Mesodermal cell (in vitro differentiated cells): ENCODE measurements at regions not wholly inside any gene's neighbourhood (a gene's known extent, or its start where the extent isn't known, plus 50 kb on each side); places are given as distances from the start of the nearest gene placed in this dataset.

Experiments used
- H3K27ac ChIP-seq: 2 replicates; pipeline ENCODE4 v1.7.0; 2013; ENCODE audit warnings: mild to moderate bottlenecking, low read depth, low read length, moderate library complexity; ENCODE audit not compliant: severe bottlenecking
- H3K36me3 ChIP-seq: 2 replicates; pipeline ENCODE4 v1.7.1; 2013; ENCODE audit warnings: mild to moderate bottlenecking, low read length, moderate library complexity; ENCODE audit not compliant: control insufficient read depth, insufficient read depth
- H3K4me1 ChIP-seq: one replicate; pipeline ENCODE4 v1.7.1; 2013; ENCODE audit warnings: mild to moderate bottlenecking, low read length; ENCODE audit not compliant: insufficient read depth, control insufficient read depth, poor library complexity, severe bottlenecking
- H3K4me3 ChIP-seq: 2 replicates; pipeline ENCODE4 v1.7.0; 2013; ENCODE audit warnings: low read length, control low read depth, mild to moderate bottlenecking; ENCODE audit not compliant: insufficient read depth, poor library complexity, severe bottlenecking; ENCODE audit errors: extremely low read depth
- H3K9me3 ChIP-seq: 2 replicates; pipeline ENCODE4 v1.7.1; 2013; ENCODE audit warnings: mild to moderate bottlenecking, low read length, moderate library complexity; ENCODE audit not compliant: control insufficient read depth
- WGBS, 2 experiments: methylation state at CpG; one replicate each; pipeline ENCODE4 v1.1.5; 2013; ENCODE audit warnings: missing lambda C conversion rate in 2 of 2; ENCODE audit not compliant: insufficient coverage in 2 of 2; 5-methylcytosine and 5-hydroxymethylcytosine counted together

DNA sequence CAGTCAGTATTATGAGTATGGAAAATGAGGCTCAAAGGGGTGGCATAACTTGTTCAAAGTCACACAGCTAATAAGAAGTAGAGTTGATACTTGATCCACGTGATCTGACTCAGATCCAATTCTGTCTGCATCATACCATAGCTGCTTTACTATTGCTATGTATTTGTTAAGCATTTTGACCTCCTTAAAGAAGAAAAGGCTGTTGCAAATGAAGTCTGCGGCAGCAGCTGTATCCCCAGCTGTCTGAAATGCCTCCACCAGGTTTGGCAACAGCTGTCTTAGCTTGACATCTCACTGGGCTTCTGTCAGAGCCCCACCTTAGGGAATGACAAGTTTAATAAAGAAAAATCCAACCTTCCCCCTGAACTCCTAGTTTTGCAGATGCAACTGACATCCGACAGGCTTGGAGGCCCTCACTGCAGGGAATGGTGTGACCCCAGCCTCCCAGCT lies 75.6 kb upstream of the SLC44A1 start:
- 71 to 76% methylated on average over 1 to 2 of the region's 3 CpGs for WGBS, 2 experiments
- H3K4me1 ChIP-seq = no peaks in the 10 kb centered on the region
- no peak overlapping the region for H3K27ac ChIP-seq
- H3K9me3 ChIP-seq = no peaks in the 10 kb centered on the region
- H3K36me3 ChIP-seq = no peaks in the 10 kb centered on the region
- H3K4me3 ChIP-seq = no peak overlapping the region

- Histone ChIP-seq H3K27ac (no peak overlapping the region), H3K4me3 (no peak overlapping the region), H3K9me3 (no peaks in the 10 kb centered on the region), H3K36me3 (no peaks in the 10 kb centered on the region), H3K4me1 (no peaks in the 10 kb centered on the region)
- 76 to 100% methylated on average over 1 of the region's 1 CpG for WGBS, 2 experiments
Observed at GRCh38 chr9:105171076-105171475, 73.4 kb upstream of the SLC44A1 start.

- H3K36me3 ChIP-seq = no peaks in the 10 kb centered on the region
- H3K27ac ChIP-seq = no peak overlapping the region
- no peaks in the 10 kb centered on the region for H3K4me1 ChIP-seq
- H3K4me3 ChIP-seq = no peak overlapping the region
- H3K9me3 ChIP-seq = no peaks in the 10 kb centered on the region
- WGBS, 2 experiments = 57 to 64% methylated on average over 3 of the region's 3 CpGs
Observed at GRCh38 chr9:105171589-105171988, 72.9 kb upstream of the SLC44A1 start.

DNA sequence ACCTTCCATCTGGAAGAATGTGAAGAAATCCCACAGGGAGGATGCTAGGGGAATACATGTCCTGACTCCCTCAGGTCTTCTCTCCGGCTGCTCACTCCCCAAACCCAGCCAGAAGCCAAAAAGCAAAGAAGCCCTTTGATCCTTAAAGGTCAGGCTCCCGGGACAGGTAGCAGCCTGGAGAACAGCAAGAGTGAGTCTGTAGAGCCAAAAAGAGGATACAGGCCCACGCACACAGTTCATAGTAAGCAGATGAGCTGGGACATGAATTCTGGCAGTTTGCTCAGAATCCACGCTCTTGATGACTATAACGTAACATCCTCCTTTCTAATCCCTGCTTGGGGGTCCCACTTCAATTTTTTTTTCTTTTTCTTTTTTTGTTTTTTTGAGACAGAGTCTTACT lies 72.0 kb upstream of the SLC44A1 start:
- WGBS, 2 experiments = 40 to 83% methylated on average over 3 of the region's 5 CpGs
- H3K27ac ChIP-seq = no peak overlapping the region
- H3K36me3 ChIP-seq = no peaks in the 10 kb centered on the region
- H3K4me1 ChIP-seq = no peaks in the 10 kb centered on the region
- no peak overlapping the region for H3K4me3 ChIP-seq
- no peaks in the 10 kb centered on the region for H3K9me3 ChIP-seq

GRCh38 chr9:105173306-105173705 lies 71.1 kb upstream of the SLC44A1 start:
- H3K4me3 ChIP-seq = no peak overlapping the region
- WGBS, 2 experiments = 37 to 45% methylated on average over 4 of the region's 4 CpGs
- H3K9me3 ChIP-seq = no peaks in the 10 kb centered on the region
- no peaks in the 10 kb centered on the region for H3K36me3 ChIP-seq
- H3K4me1 ChIP-seq = no peaks in the 10 kb centered on the region
- H3K27ac ChIP-seq = no peak overlapping the region

DNA sequence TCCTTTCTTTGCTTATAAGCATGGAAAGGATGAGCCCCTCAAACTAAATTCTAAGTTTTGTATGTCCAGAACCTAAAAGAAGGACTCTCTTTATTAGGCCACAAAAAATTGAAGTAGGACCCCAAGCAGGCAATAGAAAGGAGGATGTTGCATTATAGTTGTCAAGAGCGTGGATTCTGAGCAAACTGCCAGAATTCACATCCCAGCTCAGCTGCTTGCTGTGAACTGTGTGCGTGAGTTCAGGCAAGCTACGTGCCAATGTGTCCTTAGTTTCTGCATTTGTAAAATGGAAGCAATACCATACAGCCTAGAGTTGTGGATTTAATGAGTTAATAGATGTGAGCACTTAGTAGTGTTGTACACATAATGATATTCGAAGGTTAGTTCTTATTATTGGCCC lies 70.6 kb upstream of the SLC44A1 start:
- H3K36me3 ChIP-seq = no peaks in the 10 kb centered on the region
- H3K9me3 ChIP-seq = no peaks in the 10 kb centered on the region
- H3K4me1 ChIP-seq = no peaks in the 10 kb centered on the region
- H3K4me3 ChIP-seq = no peak overlapping the region
- no peak overlapping the region for H3K27ac ChIP-seq
- WGBS, 2 experiments = 88 to 94% methylated on average over 3 of the region's 4 CpGs

- Histone ChIP-seq H3K4me1 (no peaks in the 10 kb centered on the region), H3K4me3 (no peak overlapping the region), H3K27ac (no peak overlapping the region), H3K36me3 (no peaks in the 10 kb centered on the region), H3K9me3 (no peaks in the 10 kb centered on the region)
- no CpG with 5 or more reads among the region's 3 CpGs for WGBS, 2 experiments
Observed at GRCh38 chr9:105176194-105176593, 68.3 kb upstream of the SLC44A1 start.

DNA sequence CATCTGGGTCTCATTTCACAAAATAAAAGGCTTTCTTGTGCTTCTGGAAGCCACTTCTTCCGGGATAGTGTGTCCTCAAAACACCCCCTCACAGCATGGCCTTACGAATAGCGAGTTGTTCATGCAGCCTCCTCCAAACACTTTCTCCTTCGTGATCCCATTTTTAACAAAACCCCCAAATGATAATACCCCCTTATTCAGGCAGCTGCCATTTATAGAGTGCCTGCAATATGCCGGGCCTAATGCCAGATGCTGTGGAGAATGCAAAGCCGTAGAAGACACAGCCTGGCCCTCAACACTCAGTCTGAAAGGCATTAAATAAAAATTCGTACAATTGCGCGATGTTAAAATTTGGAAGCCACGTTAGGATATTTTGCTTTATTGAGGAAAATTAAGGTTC lies 66.4 kb upstream of the SLC44A1 start:
- Histone ChIP-seq H3K4me3 (no peak overlapping the region), H3K9me3 (no peaks in the 10 kb centered on the region), H3K27ac (no peak overlapping the region), H3K4me1 (no peaks in the 10 kb centered on the region), H3K36me3 (no peaks in the 10 kb centered on the region)
- 76 to 79% methylated on average over 6 to 7 of the region's 10 CpGs for WGBS, 2 experiments

DNA sequence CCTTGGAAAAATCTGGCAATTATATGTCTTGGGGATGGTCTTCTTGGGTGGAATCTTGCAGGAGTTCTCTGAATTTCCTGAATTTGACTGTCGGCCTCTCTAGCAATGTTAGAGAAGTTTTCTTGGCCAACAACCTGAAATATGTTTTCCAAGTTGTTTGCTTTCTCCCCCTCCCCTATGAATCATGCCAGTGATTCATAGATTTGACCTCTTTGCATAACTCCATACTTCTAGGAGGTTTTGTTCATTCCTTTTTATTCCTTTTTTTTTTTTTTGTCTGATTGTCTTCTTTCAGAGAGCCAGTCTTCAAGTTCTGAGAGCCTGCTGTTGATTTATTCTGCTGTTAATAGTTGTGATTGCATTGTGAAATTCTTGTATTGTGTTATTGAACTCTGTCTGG lies 56.7 kb upstream of the SLC44A1 start:
- 83 to 100% methylated on average over 1 of the region's 1 CpG for WGBS, 2 experiments
- no peaks in the 10 kb centered on the region for H3K36me3 ChIP-seq
- H3K4me1 ChIP-seq = no peaks in the 10 kb centered on the region
- no peak overlapping the region for H3K27ac ChIP-seq
- H3K4me3 ChIP-seq = no peak overlapping the region
- no peaks in the 10 kb centered on the region for H3K9me3 ChIP-seq

GRCh38 chr9:105188746-105189145 lies 55.7 kb upstream of the SLC44A1 start:
- Histone ChIP-seq H3K9me3 (no peaks in the 10 kb centered on the region), H3K4me1 (no peaks in the 10 kb centered on the region), H3K27ac (no peak overlapping the region), H3K4me3 (no peak overlapping the region), H3K36me3 (no peaks in the 10 kb centered on the region)
- WGBS, 2 experiments = 100% methylated on average over 1 of the region's 1 CpG; no CpG with 5 or more reads in 1 of the 2 experiments

DNA sequence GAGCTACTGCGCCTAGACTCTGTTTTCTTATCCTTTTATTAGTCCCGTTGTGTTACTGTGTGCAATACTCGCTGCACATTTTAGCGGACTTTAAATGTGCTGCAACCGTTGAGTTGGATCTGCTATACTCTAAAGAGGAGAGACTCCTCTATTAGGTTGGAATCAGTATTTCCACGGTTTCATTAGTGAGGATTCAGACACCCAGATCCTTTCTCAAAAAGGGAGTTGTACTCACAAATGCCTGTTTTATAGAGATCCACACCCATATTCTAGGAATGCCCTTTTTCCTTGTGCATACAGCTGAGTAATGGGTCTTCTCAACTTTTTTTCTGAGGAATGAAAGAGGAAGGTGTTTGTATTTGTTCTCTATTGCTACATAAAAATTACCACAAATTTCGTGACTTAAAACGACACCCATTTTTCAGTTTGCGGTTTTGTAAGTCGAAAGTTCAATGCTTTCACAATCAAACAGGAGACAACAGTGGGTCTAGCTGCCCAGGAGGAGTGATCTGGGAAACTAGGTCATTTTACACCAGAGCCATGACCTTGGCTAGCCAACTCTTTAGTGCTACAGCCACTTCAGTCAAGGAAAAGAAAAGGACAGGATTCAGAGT lies 52.8 kb upstream of the SLC44A1 start:
- WGBS, 2 experiments = 95 to 97% methylated on average over 6 to 10 of the region's 10 CpGs
- Histone ChIP-seq H3K4me3 (no peak overlapping the region), H3K9me3 (no peaks in the 10 kb centered on the region), H3K27ac (no peak overlapping the region), H3K4me1 (no peaks in the 10 kb centered on the region), H3K36me3 (no peaks in the 10 kb centered on the region)
